ENCODE measurements at regions not wholly inside any gene's neighbourhood (a gene's known extent, or its start where the extent isn't known, plus 50 kb on each side); places are given as distances from the start of the nearest gene placed in this dataset.

- no peak for DNase-seq (ENCODE audit: low spot score)
- Mint-ChIP-seq H3K4me3 (ENCODE audit: low read depth) (no peak overlapping the region), H3K36me3 (ENCODE audit: low read depth) (peaks cover under 1% of the 10 kb centered on the region), H3K4me1 (ENCODE audit: low read depth) (peaks cover 54% of the 10 kb centered on the region), H3K9me3 (no peaks in the 10 kb centered on the region), H3K27me3 (ENCODE audit: low read depth) (no peaks in the 10 kb centered on the region), H3K27ac (no peak overlapping the region)
- intact Hi-C loops (cut with micrococcal nuclease): no loop called here
Observed at GRCh38 chr4:100100985-100101384, 89.3 kb downstream of the DDIT4L start.

- Mint-ChIP-seq H3K9me3 (no peaks in the 10 kb centered on the region), H3K27me3 (ENCODE audit: low read depth) (no peaks in the 10 kb centered on the region), H3K4me3 (ENCODE audit: low read depth) (no peak overlapping the region), H3K36me3 (ENCODE audit: low read depth) (peaks cover 2% of the 10 kb centered on the region), H3K4me1 (ENCODE audit: low read depth) (peaks cover 63% of the 10 kb centered on the region), H3K27ac (no peak overlapping the region)
- DNase-seq (ENCODE audit: low spot score): no peak
- intact Hi-C loops (cut with micrococcal nuclease): loop anchor here (5.0 to 10.0 kb wide), 8 partner anchors 295 to 1635 kb away; partner anchors contain the start of genes PPP3CA and TRMT10A
Observed at GRCh38 chr4:100099746-100100145, 90.5 kb downstream of the DDIT4L start.

- Mint-ChIP-seq H3K4me1 (ENCODE audit: low read depth) (peaks cover 64% of the 10 kb centered on the region), H3K27me3 (ENCODE audit: low read depth) (no peaks in the 10 kb centered on the region), H3K4me3 (ENCODE audit: low read depth) (no peak overlapping the region), H3K27ac (no peak overlapping the region), H3K9me3 (no peaks in the 10 kb centered on the region), H3K36me3 (ENCODE audit: low read depth) (peaks cover 2% of the 10 kb centered on the region)
- no peak for DNase-seq (ENCODE audit: low spot score)
- intact Hi-C loops (cut with micrococcal nuclease): loop anchor here (5.0 to 10.0 kb wide), 8 partner anchors 296 to 1636 kb away; partner anchors contain the start of genes PPP3CA and TRMT10A
Observed at GRCh38 chr4:100098681-100099080, 91.6 kb downstream of the DDIT4L start.

GRCh38 chr4:100098011-100098545 lies 92.2 kb downstream of the DDIT4L start:
- DNase-seq (ENCODE audit: low spot score): no peak
- Mint-ChIP-seq H3K4me1 (ENCODE audit: low read depth) (peaks cover 66% of the 10 kb centered on the region), H3K36me3 (ENCODE audit: low read depth) (peaks cover 2% of the 10 kb centered on the region), H3K9me3 (no peaks in the 10 kb centered on the region), H3K4me3 (ENCODE audit: low read depth) (no peak overlapping the region), H3K27me3 (ENCODE audit: low read depth) (no peaks in the 10 kb centered on the region), H3K27ac (no peak overlapping the region)
- intact Hi-C loops (cut with micrococcal nuclease): loop anchor here (5.0 to 10.0 kb wide), 8 partner anchors 297 to 1637 kb away; partner anchors contain the start of genes PPP3CA and TRMT10A

- peak overlapping the region; percentile 88 for H3K27ac Mint-ChIP-seq
- peaks cover 2% of the 10 kb centered on the region for H3K36me3 Mint-ChIP-seq (ENCODE audit: low read depth)
- H3K9me3 Mint-ChIP-seq: no peaks in the 10 kb centered on the region
- peak; percentile 28 for DNase-seq (ENCODE audit: low spot score)
- H3K4me1 Mint-ChIP-seq (ENCODE audit: low read depth): peaks cover 59% of the 10 kb centered on the region
- no peak overlapping the region for H3K4me3 Mint-ChIP-seq (ENCODE audit: low read depth)
- intact Hi-C loops (cut with micrococcal nuclease): loop anchor here (1.0 to 10.0 kb wide), 9 partner anchors 11 to 1639 kb away; partner anchors contain the start of genes PPP3CA and TRMT10A
- H3K27me3 Mint-ChIP-seq (ENCODE audit: low read depth): no peaks in the 10 kb centered on the region
Observed at GRCh38 chr4:100095729-100096595, 94.3 kb downstream of the DDIT4L start.

GRCh38 chr4:100093091-100093866 lies 97.0 kb downstream of the DDIT4L start:
- Mint-ChIP-seq H3K4me3 (ENCODE audit: low read depth) (no peak overlapping the region), H3K9me3 (no peaks in the 10 kb centered on the region), H3K36me3 (ENCODE audit: low read depth) (peaks cover 2% of the 10 kb centered on the region), H3K27ac (peak overlapping the region; percentile 84), H3K4me1 (ENCODE audit: low read depth) (peaks cover 41% of the 10 kb centered on the region), H3K27me3 (ENCODE audit: low read depth) (no peaks in the 10 kb centered on the region)
- intact Hi-C loops (cut with micrococcal nuclease): loop anchor here (1.0 to 10.0 kb wide), 15 partner anchors 10 to 1642 kb away; partner anchors contain the start of gene H2AZ1
- DNase-seq (ENCODE audit: low spot score): peak; percentile 79

GRCh38 chr4:100087743-100088142 lies 102.5 kb downstream of the DDIT4L start:
- no peak overlapping the region for H3K4me3 Mint-ChIP-seq (ENCODE audit: low read depth)
- intact Hi-C loops (cut with micrococcal nuclease): no loop called here
- no peak for DNase-seq (ENCODE audit: low spot score)
- H3K4me1 Mint-ChIP-seq (ENCODE audit: low read depth): peaks cover 9% of the 10 kb centered on the region
- H3K9me3 Mint-ChIP-seq: no peaks in the 10 kb centered on the region
- no peaks in the 10 kb centered on the region for H3K36me3 Mint-ChIP-seq (ENCODE audit: low read depth)
- H3K27ac Mint-ChIP-seq: no peak overlapping the region
- no peaks in the 10 kb centered on the region for H3K27me3 Mint-ChIP-seq (ENCODE audit: low read depth)

- Mint-ChIP-seq H3K27ac (no peak overlapping the region), H3K4me3 (ENCODE audit: low read depth) (no peak overlapping the region), H3K9me3 (no peaks in the 10 kb centered on the region), H3K27me3 (ENCODE audit: low read depth) (no peaks in the 10 kb centered on the region), H3K36me3 (ENCODE audit: low read depth) (no peaks in the 10 kb centered on the region), H3K4me1 (ENCODE audit: low read depth) (peaks cover 14% of the 10 kb centered on the region)
- no peak for DNase-seq (ENCODE audit: low spot score)
- intact Hi-C loops (cut with micrococcal nuclease): no loop called here
Observed at GRCh38 chr4:100086766-100087431, 103.4 kb downstream of the DDIT4L start.

- no peak overlapping the region for H3K4me3 Mint-ChIP-seq (ENCODE audit: low read depth)
- intact Hi-C loops (cut with micrococcal nuclease): no loop called here
- no peak for DNase-seq (ENCODE audit: low spot score)
- no peak overlapping the region for H3K27ac Mint-ChIP-seq
- H3K9me3 Mint-ChIP-seq: no peaks in the 10 kb centered on the region
- H3K36me3 Mint-ChIP-seq (ENCODE audit: low read depth): no peaks in the 10 kb centered on the region
- no peaks in the 10 kb centered on the region for H3K27me3 Mint-ChIP-seq (ENCODE audit: low read depth)
- peaks cover 18% of the 10 kb centered on the region for H3K4me1 Mint-ChIP-seq (ENCODE audit: low read depth)
Observed at GRCh38 chr4:100084892-100085291, 105.4 kb downstream of the DDIT4L start.

- H3K4me3 Mint-ChIP-seq (ENCODE audit: low read depth): no peak overlapping the region
- no peaks in the 10 kb centered on the region for H3K27me3 Mint-ChIP-seq (ENCODE audit: low read depth)
- DNase-seq (ENCODE audit: low spot score): no peak
- no peaks in the 10 kb centered on the region for H3K9me3 Mint-ChIP-seq
- intact Hi-C loops (cut with micrococcal nuclease): loop anchor here (1.0 to 2.0 kb wide), 2 partner anchors 10 to 1336 kb away; no protein-coding TSS in a partner anchor
- peak overlapping the region; percentile 68 for H3K27ac Mint-ChIP-seq
- H3K4me1 Mint-ChIP-seq (ENCODE audit: low read depth): peaks cover 26% of the 10 kb centered on the region
- H3K36me3 Mint-ChIP-seq (ENCODE audit: low read depth): no peaks in the 10 kb centered on the region
Observed at GRCh38 chr4:100083289-100083688, 107.0 kb downstream of the DDIT4L start.

GRCh38 chr4:100082852-100083251 lies 107.4 kb downstream of the DDIT4L start:
- H3K9me3 Mint-ChIP-seq: no peaks in the 10 kb centered on the region
- H3K4me3 Mint-ChIP-seq (ENCODE audit: low read depth): no peak overlapping the region
- peak overlapping the region; percentile 68 for H3K27ac Mint-ChIP-seq
- H3K27me3 Mint-ChIP-seq (ENCODE audit: low read depth): no peaks in the 10 kb centered on the region
- no peaks in the 10 kb centered on the region for H3K36me3 Mint-ChIP-seq (ENCODE audit: low read depth)
- DNase-seq (ENCODE audit: low spot score): no peak
- H3K4me1 Mint-ChIP-seq (ENCODE audit: low read depth): peaks cover 26% of the 10 kb centered on the region
- intact Hi-C loops (cut with micrococcal nuclease): loop anchor here (1.0 to 2.0 kb wide), 2 partner anchors 10 to 1336 kb away; no protein-coding TSS in a partner anchor

GRCh38 chr4:100081491-100081890 lies 108.8 kb downstream of the DDIT4L start:
- Mint-ChIP-seq H3K36me3 (ENCODE audit: low read depth) (no peaks in the 10 kb centered on the region), H3K4me1 (ENCODE audit: low read depth) (peaks cover 30% of the 10 kb centered on the region), H3K27ac (no peak overlapping the region), H3K27me3 (ENCODE audit: low read depth) (no peaks in the 10 kb centered on the region), H3K4me3 (ENCODE audit: low read depth) (no peak overlapping the region), H3K9me3 (no peaks in the 10 kb centered on the region)
- intact Hi-C loops (cut with micrococcal nuclease): no loop called here
- DNase-seq (ENCODE audit: low spot score): no peak
